ENCODE measurements at regions not wholly inside any gene's neighbourhood (a gene's known extent, or its start where the extent isn't known, plus 50 kb on each side); places are given as distances from the start of the nearest gene placed in this dataset.
"Not testable (repeated sequence)": the region's sequence is repeated elsewhere in the genome, so short reads cannot be mapped to it uniquely, and the experiment has no call there.

- TF ChIP-seq CTCF (IDR thresholded peaks at IDR 0.05); EP300 (IDR thresholded peaks at IDR 0.05; ENCODE audit: low read depth): not testable (repeated sequence)
Observed at GRCh38 chr2:87683961-87684360, 63.9 kb upstream of the PLGLB2 start.
